ENCODE measurements at regions not wholly inside any gene's neighbourhood (a gene's known extent, or its start where the extent isn't known, plus 50 kb on each side); places are given as distances from the start of the nearest gene placed in this dataset.

DNA sequence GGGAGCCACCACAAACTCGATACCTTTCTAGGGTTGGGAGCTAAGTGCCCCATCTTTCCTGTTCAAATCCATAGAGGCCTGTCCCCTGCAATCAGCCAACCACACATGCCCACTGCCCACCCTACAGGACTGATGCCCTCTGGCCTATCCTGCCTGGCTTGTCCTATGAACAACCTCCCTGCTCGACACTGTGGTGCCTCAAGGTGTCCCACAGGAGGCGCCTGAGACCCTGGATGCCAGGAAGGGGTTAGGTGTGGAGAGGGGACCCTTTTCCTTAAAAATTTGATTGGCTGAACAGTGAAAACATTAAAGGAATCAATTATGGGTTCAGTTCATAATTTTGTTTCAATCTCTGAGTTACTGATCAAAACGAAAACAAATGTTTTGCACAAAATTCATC is 97.3 kb upstream of the FZD10 start (continued):
- TF ChIP-seq ATF3 (IDR thresholded peaks at IDR 0.05): no peak

DNA sequence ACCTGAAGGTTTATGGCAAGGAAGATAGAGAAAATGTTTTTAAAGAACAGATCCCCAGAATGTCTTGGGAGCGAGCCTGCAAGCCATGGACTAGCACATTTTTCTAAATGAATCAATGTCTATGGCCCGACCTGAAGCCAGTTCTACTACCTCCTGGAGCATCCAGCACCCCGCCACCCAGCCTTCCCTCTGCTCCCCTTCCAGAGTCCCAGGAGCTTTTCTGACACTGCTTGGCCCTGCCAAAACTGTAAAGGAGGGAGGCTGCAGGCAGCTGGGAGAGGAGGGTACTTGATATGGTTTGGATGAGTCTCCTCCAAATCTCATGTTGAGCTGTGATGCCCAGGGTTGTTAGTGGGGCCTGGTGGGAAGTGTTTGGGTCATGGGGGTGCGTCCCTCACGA is 95.5 kb upstream of the FZD10 start:
- 79% methylated on average over 5 of the region's 5 CpGs for WGBS
- TF ChIP-seq FOXA1 (IDR thresholded peaks at IDR 0.05): no peak
- no peak for TF ChIP-seq YY1 (IDR thresholded peaks at IDR 0.05)
- TF ChIP-seq SP1 (IDR thresholded peaks at IDR 0.05): no peak
- no peak for TF ChIP-seq FOXA2 (IDR thresholded peaks at IDR 0.05)
- no peak for TF ChIP-seq JUND (IDR thresholded peaks at IDR 0.05)
- no peak for TF ChIP-seq RXRA (IDR thresholded peaks at IDR 0.05)
- TF ChIP-seq RAD21 (IDR thresholded peaks at IDR 0.05): no peak
- TF ChIP-seq, protein P1, sequence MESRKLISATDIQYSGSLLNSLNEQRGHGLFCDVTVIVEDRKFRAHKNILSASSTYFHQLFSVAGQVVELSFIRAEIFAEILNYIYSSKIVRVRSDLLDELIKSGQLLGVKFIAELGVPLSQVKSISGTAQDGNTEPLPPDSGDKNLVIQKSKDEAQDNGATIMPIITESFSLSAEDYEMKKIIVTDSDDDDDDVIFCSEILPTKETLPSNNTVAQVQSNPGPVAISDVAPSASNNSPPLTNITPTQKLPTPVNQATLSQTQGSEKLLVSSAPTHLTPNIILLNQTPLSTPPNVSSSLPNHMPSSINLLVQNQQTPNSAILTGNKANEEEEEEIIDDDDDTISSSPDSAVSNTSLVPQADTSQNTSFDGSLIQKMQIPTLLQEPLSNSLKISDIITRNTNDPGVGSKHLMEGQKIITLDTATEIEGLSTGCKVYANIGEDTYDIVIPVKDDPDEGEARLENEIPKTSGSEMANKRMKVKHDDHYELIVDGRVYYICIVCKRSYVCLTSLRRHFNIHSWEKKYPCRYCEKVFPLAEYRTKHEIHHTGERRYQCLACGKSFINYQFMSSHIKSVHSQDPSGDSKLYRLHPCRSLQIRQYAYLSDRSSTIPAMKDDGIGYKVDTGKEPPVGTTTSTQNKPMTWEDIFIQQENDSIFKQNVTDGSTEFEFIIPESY (IDR thresholded peaks at IDR 0.05): no peak
- TF ChIP-seq, protein P2, sequence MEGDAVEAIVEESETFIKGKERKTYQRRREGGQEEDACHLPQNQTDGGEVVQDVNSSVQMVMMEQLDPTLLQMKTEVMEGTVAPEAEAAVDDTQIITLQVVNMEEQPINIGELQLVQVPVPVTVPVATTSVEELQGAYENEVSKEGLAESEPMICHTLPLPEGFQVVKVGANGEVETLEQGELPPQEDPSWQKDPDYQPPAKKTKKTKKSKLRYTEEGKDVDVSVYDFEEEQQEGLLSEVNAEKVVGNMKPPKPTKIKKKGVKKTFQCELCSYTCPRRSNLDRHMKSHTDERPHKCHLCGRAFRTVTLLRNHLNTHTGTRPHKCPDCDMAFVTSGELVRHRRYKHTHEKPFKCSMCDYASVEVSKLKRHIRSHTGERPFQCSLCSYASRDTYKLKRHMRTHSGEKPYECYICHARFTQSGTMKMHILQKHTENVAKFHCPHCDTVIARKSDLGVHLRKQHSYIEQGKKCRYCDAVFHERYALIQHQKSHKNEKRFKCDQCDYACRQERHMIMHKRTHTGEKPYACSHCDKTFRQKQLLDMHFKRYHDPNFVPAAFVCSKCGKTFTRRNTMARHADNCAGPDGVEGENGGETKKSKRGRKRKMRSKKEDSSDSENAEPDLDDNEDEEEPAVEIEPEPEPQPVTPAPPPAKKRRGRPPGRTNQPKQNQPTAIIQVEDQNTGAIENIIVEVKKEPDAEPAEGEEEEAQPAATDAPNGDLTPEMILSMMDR (IDR thresholded peaks at IDR 0.05; ENCODE audit: low read depth, low read length, missing input control): no peak
- no peak for TF ChIP-seq MAX (IDR thresholded peaks at IDR 0.05)
- no peak for TF ChIP-seq ATF3 (IDR thresholded peaks at IDR 0.05)
- TF ChIP-seq HNF4A (conservative IDR thresholded peaks at IDR 0.05): no peak
- H3K27me3 ChIP-seq (ENCODE audit: control insufficient read depth in 4 of 4, insufficient read depth in 4 of 4, low read length in 3 of 4): no peaks in the 10 kb centered on the region
- no peaks in the 10 kb centered on the region for H3K4me1 ChIP-seq (ENCODE audit: control insufficient read depth in 4 of 4, insufficient read depth in 4 of 4, low read length in 3 of 4)
- no peak overlapping the region for H3K9ac ChIP-seq (ENCODE audit: low read depth in 1 of 2, low read length in 2 of 2)
- no peaks in the 10 kb centered on the region for H3K36me3 ChIP-seq (ENCODE audit: control insufficient read depth in 4 of 4, insufficient read depth in 3 of 4, low read depth in 1 of 4, low read length in 3 of 4)
- H3K9me3 ChIP-seq (ENCODE audit: control insufficient read depth in 4 of 4, low read length in 3 of 4): no peaks in the 10 kb centered on the region
- H3K4me3 ChIP-seq (ENCODE audit: low read depth in 1 of 3, low read length in 3 of 3): no peak overlapping the region
- no peak overlapping the region for H3K27ac ChIP-seq (ENCODE audit: low read depth in 1 of 2, low read length in 2 of 2)
- DNase-seq (ENCODE audit: low spot score): no peak

DNA sequence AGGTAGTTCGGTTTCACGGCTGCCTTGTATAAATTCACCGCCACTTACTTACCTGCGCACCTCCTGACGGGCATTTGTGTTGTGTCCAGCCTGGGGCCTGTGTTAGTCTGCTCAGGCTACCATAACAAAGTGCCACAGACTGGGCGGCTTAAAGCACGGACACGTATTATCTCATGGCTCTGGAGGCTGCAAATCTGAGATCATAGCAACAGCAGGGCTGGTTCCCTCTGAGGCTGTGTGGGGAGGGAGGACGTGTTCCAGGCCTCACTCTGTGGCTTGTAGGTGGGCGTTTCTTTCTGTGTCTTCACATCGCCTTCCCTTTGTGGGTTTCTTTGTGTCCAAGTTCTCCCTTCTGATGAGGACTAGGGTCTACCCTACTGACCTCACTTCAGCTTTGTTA is 93.5 kb upstream of the FZD10 start:
- TF ChIP-seq SP1 (IDR thresholded peaks at IDR 0.05): no peak
- TF ChIP-seq RXRA (IDR thresholded peaks at IDR 0.05): no peak
- TF ChIP-seq, protein P3, sequence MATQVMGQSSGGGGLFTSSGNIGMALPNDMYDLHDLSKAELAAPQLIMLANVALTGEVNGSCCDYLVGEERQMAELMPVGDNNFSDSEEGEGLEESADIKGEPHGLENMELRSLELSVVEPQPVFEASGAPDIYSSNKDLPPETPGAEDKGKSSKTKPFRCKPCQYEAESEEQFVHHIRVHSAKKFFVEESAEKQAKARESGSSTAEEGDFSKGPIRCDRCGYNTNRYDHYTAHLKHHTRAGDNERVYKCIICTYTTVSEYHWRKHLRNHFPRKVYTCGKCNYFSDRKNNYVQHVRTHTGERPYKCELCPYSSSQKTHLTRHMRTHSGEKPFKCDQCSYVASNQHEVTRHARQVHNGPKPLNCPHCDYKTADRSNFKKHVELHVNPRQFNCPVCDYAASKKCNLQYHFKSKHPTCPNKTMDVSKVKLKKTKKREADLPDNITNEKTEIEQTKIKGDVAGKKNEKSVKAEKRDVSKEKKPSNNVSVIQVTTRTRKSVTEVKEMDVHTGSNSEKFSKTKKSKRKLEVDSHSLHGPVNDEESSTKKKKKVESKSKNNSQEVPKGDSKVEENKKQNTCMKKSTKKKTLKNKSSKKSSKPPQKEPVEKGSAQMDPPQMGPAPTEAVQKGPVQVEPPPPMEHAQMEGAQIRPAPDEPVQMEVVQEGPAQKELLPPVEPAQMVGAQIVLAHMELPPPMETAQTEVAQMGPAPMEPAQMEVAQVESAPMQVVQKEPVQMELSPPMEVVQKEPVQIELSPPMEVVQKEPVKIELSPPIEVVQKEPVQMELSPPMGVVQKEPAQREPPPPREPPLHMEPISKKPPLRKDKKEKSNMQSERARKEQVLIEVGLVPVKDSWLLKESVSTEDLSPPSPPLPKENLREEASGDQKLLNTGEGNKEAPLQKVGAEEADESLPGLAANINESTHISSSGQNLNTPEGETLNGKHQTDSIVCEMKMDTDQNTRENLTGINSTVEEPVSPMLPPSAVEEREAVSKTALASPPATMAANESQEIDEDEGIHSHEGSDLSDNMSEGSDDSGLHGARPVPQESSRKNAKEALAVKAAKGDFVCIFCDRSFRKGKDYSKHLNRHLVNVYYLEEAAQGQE (IDR thresholded peaks at IDR 0.05): no peak
- TF ChIP-seq, protein P1 (IDR thresholded peaks at IDR 0.05): no peak
- no peak for TF ChIP-seq JUND (IDR thresholded peaks at IDR 0.05)
- TF ChIP-seq FOXA1 (IDR thresholded peaks at IDR 0.05): no peak
- TF ChIP-seq NR2F2 (IDR thresholded peaks at IDR 0.05): no peak
- no peak for TF ChIP-seq ATF3 (IDR thresholded peaks at IDR 0.05)
- TF ChIP-seq EGR1 (IDR thresholded peaks at IDR 0.05; ENCODE audit: low read depth in 2 of 2): no peak
- no peak for DNase-seq (ENCODE audit: low spot score)
- Histone ChIP-seq H3K9ac (ENCODE audit: low read depth in 1 of 2, low read length in 2 of 2) (no peak overlapping the region), H3K27me3 (ENCODE audit: control insufficient read depth in 4 of 4, insufficient read depth in 4 of 4, low read length in 3 of 4) (no peaks in the 10 kb centered on the region), H3K36me3 (ENCODE audit: control insufficient read depth in 4 of 4, insufficient read depth in 3 of 4, low read depth in 1 of 4, low read length in 3 of 4) (no peaks in the 10 kb centered on the region), H3K27ac (ENCODE audit: low read depth in 1 of 2, low read length in 2 of 2) (no peak overlapping the region), H3K9me3 (ENCODE audit: control insufficient read depth in 4 of 4, low read length in 3 of 4) (no peaks in the 10 kb centered on the region), H3K4me1 (ENCODE audit: control insufficient read depth in 4 of 4, insufficient read depth in 4 of 4, low read length in 3 of 4) (no peaks in the 10 kb centered on the region), H3K4me3 (ENCODE audit: low read depth in 1 of 3, low read length in 3 of 3) (no peak overlapping the region)
- 89% methylated on average over 11 of the region's 11 CpGs for WGBS

Data from liver (tissue), 8 donors.